Loucy (cell line): ENCODE measurements at regions not wholly inside any gene's neighbourhood (a gene's known extent, or its start where the extent isn't known, plus 50 kb on each side); places are given as distances from the start of the nearest gene placed in this dataset.

Experiments
- H2AFZ ChIP-seq: fragments of 200-600 bp; sonication (generic); 2 replicates; pipeline ENCODE4 v1.6.0; 2016; ENCODE audit warnings: antibody characterized with exemption, mild to moderate bottlenecking, low read length, moderate library complexity
- H3F3A ChIP-seq: fragments of 200-600 bp; 2 replicates; pipeline ENCODE4 v1.6.0; 2016; ENCODE audit warnings: antibody characterized with exemption, low read depth, mild to moderate bottlenecking
- H3K27me3 ChIP-seq: fragments of 200-600 bp; sonication (generic); 2 replicates; pipeline ENCODE4 v1.6.1; 2014; ENCODE audit warnings: low read length, mild to moderate bottlenecking; ENCODE audit not compliant: insufficient read depth, poor library complexity, severe bottlenecking
- H3K36me3 ChIP-seq: fragments of 200-600 bp; sonication (generic); 2 replicates; pipeline ENCODE4 v1.6.1; 2016; ENCODE audit warnings: low read length; ENCODE audit not compliant: insufficient read depth
- H3K4me1 ChIP-seq: fragments of 200-600 bp; sonication (generic); 2 replicates; pipeline ENCODE4 v1.5.1; 2014; ENCODE audit warnings: low read length, mild to moderate bottlenecking; ENCODE audit not compliant: insufficient read depth, poor library complexity, severe bottlenecking
- H3K4me2 ChIP-seq: fragments of 200-600 bp; sonication (generic); 2 replicates; pipeline ENCODE4 v1.6.0; 2014; ENCODE audit warnings: antibody characterized with exemption, low read length, low read depth, mild to moderate bottlenecking; ENCODE audit not compliant: poor library complexity, severe bottlenecking
- H3K4me3 ChIP-seq: fragments of 200-600 bp; sonication (generic); 2 replicates; pipeline ENCODE4 v1.5.1; 2014; ENCODE audit warnings: low read length, mild to moderate bottlenecking, mixed read lengths; ENCODE audit not compliant: poor library complexity, severe bottlenecking
- H3K79me2 ChIP-seq: fragments of 200-600 bp; sonication (generic); 2 replicates; pipeline ENCODE4 v1.6.1; 2014; ENCODE audit warnings: low read length; ENCODE audit not compliant: insufficient read depth
- H3K9ac ChIP-seq: fragments of 200-600 bp; sonication (generic); 2 replicates; pipeline ENCODE4 v1.6.0; 2014; ENCODE audit warnings: mild to moderate bottlenecking, low read depth, low read length, moderate library complexity; ENCODE audit not compliant: poor library complexity, severe bottlenecking
- H3K9me2 ChIP-seq: fragments of 200-600 bp; sonication (generic); replicated peaks from 2 replicates; pipeline ENCODE4 v1.6.1; 2016; ENCODE audit warnings: low read depth, low read length, mixed read lengths
- H3K9me3 ChIP-seq: fragments of 200-600 bp; sonication (generic); 2 replicates; pipeline ENCODE4 v1.6.1; 2014; ENCODE audit warnings: mild to moderate bottlenecking, antibody characterized with exemption, low read length, low read depth; ENCODE audit not compliant: insufficient read depth
- H4K20me1 ChIP-seq: fragments of 200-600 bp; sonication (generic); 2 replicates; pipeline ENCODE4 v1.6.0; 2014; ENCODE audit warnings: antibody characterized with exemption, low read length, mild to moderate bottlenecking; ENCODE audit not compliant: insufficient read depth, poor library complexity, severe bottlenecking
- CTCF ChIP-seq: fragments of 200-600 bp; sonication (generic); conservative IDR thresholded peaks from 2 replicates; pipeline ENCODE4 v1.5.1; 2014; ENCODE audit warnings: mild to moderate bottlenecking, antibody characterized with exemption, low read length
- EZH2phosphoT487 ChIP-seq: fragments of 200-600 bp; IDR thresholded peaks from 2 replicates; pipeline ENCODE4 v1.6.1; 2018; ENCODE audit warnings: antibody characterized with exemption, mild to moderate bottlenecking, moderate library complexity, borderline replicate concordance

- no peak overlapping the region for H3K4me2 ChIP-seq
- H3K4me1 ChIP-seq: no peaks in the 10 kb centered on the region
- H3K9me3 ChIP-seq: no peaks in the 10 kb centered on the region
- H3K9me2 ChIP-seq: no peaks in the 10 kb centered on the region
- no peak overlapping the region for H3K9ac ChIP-seq
- H2AFZ ChIP-seq: no peak overlapping the region
- no peaks in the 10 kb centered on the region for H3K27me3 ChIP-seq
- H3K4me3 ChIP-seq: no peak overlapping the region
- TF ChIP-seq EZH2phosphoT487: no peak
- H3K36me3 ChIP-seq: no peaks in the 10 kb centered on the region
- H4K20me1 ChIP-seq: no peaks in the 10 kb centered on the region
- no peaks in the 10 kb centered on the region for H3F3A ChIP-seq
- no peaks in the 10 kb centered on the region for H3K79me2 ChIP-seq
These were observed 95.9 kb downstream of the PCTP start for GRCh38 chr17:55846745-55847144.

- H3K9ac ChIP-seq: no peak overlapping the region
- no peaks in the 10 kb centered on the region for H3K36me3 ChIP-seq
- H3K27me3 ChIP-seq: no peaks in the 10 kb centered on the region
- no peaks in the 10 kb centered on the region for H3K9me2 ChIP-seq
- H3F3A ChIP-seq: no peaks in the 10 kb centered on the region
- no peak overlapping the region for H3K4me2 ChIP-seq
- H3K79me2 ChIP-seq: no peaks in the 10 kb centered on the region
- peak overlapping the region; percentile 77 for H2AFZ ChIP-seq
- H3K9me3 ChIP-seq: no peaks in the 10 kb centered on the region
- no peaks in the 10 kb centered on the region for H4K20me1 ChIP-seq
- H3K4me1 ChIP-seq: no peaks in the 10 kb centered on the region
- H3K4me3 ChIP-seq: no peak overlapping the region
- TF ChIP-seq EZH2phosphoT487 (no peak), CTCF (no peak)
These were observed 101.9 kb downstream of the PCTP start for GRCh38 chr17:55852734-55853133.

- TF ChIP-seq CTCF: no peak
- TF ChIP-seq EZH2phosphoT487: no peak
- no peak overlapping the region for H3K9ac ChIP-seq
- no peaks in the 10 kb centered on the region for H4K20me1 ChIP-seq
- H3K4me1 ChIP-seq: no peaks in the 10 kb centered on the region
- no peaks in the 10 kb centered on the region for H3F3A ChIP-seq
- H3K4me3 ChIP-seq: no peak overlapping the region
- no peaks in the 10 kb centered on the region for H3K36me3 ChIP-seq
- H3K4me2 ChIP-seq: no peak overlapping the region
- H3K9me3 ChIP-seq: no peaks in the 10 kb centered on the region
- H3K79me2 ChIP-seq: no peaks in the 10 kb centered on the region
- no peaks in the 10 kb centered on the region for H3K9me2 ChIP-seq
- H3K27me3 ChIP-seq: no peaks in the 10 kb centered on the region
- no peak overlapping the region for H2AFZ ChIP-seq
These were observed 108.5 kb downstream of the PCTP start for GRCh38 chr17:55859301-55859795.

GRCh38 chr17:55865072-55865762 is 114.4 kb downstream of the PCTP start:
- Histone ChIP-seq H3K9me3 (no peaks in the 10 kb centered on the region), H3K36me3 (no peaks in the 10 kb centered on the region), H3K9me2 (no peaks in the 10 kb centered on the region), H3K9ac (no peak overlapping the region), H3K4me2 (no peak overlapping the region), H3K27me3 (no peaks in the 10 kb centered on the region), H3F3A (no peaks in the 10 kb centered on the region), H3K79me2 (no peaks in the 10 kb centered on the region), H2AFZ (no peak overlapping the region), H3K4me1 (no peaks in the 10 kb centered on the region), H4K20me1 (no peaks in the 10 kb centered on the region), H3K4me3 (no peak overlapping the region)
- TF ChIP-seq EZH2phosphoT487 (no peak), CTCF (no peak)
